Ovary (tissue), 3 donors: ENCODE measurements at regions not wholly inside any gene's neighbourhood (a gene's known extent, or its start where the extent isn't known, plus 50 kb on each side); places are given as distances from the start of the nearest gene placed in this dataset.

Source experiments
- POLR2A ChIP-seq: fragments of 450-650 bp; IDR thresholded peaks from one replicate; pipeline ENCODE4 v1.6.1; 2017; ENCODE audit warnings: antibody characterized with exemption, mild to moderate bottlenecking, moderate library complexity
- TF ChIP-seq, protein P1 (sequence below), 3 donors: fragments of 450-650 bp in 2 of 3; fragments of 200-600 bp in 1 of 3; IDR thresholded peaks; one replicate each; pipeline versions ENCODE4 v1.5.1 to v1.8.0; 2016 to 2022; ENCODE audit warnings: antibody characterized with exemption in 3 of 3, mild to moderate bottlenecking in 1 of 3
- donor health status: DM: no; HTN: no; CAD: no.

DNA sequence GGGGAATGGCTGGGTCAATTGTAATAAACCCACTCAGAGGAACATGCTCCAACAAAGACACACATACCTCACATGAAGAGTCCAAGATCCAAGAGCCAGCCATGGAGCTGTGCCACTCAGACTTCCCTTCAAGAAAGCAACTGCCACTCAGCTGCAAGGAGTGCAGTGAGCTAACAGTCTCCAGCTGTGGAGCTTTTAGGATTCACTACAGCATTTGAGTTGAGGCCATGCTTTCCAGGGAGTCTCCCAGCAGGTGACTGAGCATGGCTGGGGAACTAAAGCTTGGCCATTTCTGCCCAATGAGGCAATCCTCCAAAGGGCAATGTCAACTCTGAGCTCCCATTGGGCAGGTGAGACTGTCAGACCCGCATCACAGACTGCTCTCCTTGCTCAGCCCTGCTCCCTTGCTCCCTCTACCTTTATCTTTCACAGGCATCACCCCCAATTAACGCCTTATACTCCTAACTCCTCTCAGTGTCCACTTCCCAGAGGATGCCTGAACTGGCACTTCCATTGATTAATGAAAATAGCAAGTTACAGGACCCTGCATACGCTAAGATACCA lies 165.3 kb upstream of the CTNNB1 start:
- TF ChIP-seq POLR2A: no peak
- TF ChIP-seq, protein P1, sequence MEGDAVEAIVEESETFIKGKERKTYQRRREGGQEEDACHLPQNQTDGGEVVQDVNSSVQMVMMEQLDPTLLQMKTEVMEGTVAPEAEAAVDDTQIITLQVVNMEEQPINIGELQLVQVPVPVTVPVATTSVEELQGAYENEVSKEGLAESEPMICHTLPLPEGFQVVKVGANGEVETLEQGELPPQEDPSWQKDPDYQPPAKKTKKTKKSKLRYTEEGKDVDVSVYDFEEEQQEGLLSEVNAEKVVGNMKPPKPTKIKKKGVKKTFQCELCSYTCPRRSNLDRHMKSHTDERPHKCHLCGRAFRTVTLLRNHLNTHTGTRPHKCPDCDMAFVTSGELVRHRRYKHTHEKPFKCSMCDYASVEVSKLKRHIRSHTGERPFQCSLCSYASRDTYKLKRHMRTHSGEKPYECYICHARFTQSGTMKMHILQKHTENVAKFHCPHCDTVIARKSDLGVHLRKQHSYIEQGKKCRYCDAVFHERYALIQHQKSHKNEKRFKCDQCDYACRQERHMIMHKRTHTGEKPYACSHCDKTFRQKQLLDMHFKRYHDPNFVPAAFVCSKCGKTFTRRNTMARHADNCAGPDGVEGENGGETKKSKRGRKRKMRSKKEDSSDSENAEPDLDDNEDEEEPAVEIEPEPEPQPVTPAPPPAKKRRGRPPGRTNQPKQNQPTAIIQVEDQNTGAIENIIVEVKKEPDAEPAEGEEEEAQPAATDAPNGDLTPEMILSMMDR (IDR thresholded peaks at IDR 0.05): no peak
